Fibroblast of mammary gland (primary cell): ENCODE measurements at regions not wholly inside any gene's neighbourhood (a gene's known extent, or its start where the extent isn't known, plus 50 kb on each side); places are given as distances from the start of the nearest gene placed in this dataset.

Experiments used
- DNase-seq: peaks from one replicate; pipeline ENCODE4 v3.0.0-alpha.2; 2010; ENCODE audit warnings: low read depth
- H3K4me3 ChIP-seq: 2 replicates; pipeline ENCODE4 v1.5.1; 2011; ENCODE audit warnings: low read depth, mild to moderate bottlenecking, low read length, moderate library complexity; ENCODE audit not compliant: control insufficient read depth
- CTCF ChIP-seq: conservative IDR thresholded peaks from 2 replicates; pipeline ENCODE4 v1.5.1; 2011; ENCODE audit warnings: low read depth, low read length, inconsistent platforms; ENCODE audit not compliant: control insufficient read depth, insufficient read depth

- TF ChIP-seq CTCF, result no peak
- DNase-seq, result no peak
- H3K4me3 ChIP-seq, result no peak overlapping the region
These were observed 408.5 kb downstream of the GLUD2 start for GRCh38 chrX:121455890-121456289.

DNA sequence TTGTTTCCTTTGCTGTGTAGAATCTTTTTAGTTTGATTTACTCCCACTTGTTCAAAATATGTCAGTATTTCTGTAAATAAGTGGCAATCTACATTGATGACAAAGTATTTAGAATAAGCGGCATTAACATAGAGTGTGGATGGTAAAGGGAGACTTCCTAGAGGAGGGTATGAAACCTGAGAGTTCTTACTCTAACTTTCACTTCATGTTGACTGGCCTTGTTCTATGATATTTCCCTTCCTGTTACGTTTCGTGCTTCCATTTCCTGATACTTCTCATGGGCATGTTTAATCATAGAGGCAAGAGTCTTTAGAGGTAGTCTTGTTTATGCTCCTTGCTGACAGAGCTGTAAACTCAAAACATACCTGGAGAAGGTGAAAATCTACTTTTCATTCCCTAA, 408.9 kb downstream of the GLUD2 start:
- DNase-seq, result no peak
- no peak overlapping the region for H3K4me3 ChIP-seq
- TF ChIP-seq CTCF, result no peak

- no peak for DNase-seq
- H3K4me3 ChIP-seq, result no peak overlapping the region
- TF ChIP-seq CTCF, result no peak
These were observed 409.7 kb downstream of the GLUD2 start for GRCh38 chrX:121457096-121457495.

DNA sequence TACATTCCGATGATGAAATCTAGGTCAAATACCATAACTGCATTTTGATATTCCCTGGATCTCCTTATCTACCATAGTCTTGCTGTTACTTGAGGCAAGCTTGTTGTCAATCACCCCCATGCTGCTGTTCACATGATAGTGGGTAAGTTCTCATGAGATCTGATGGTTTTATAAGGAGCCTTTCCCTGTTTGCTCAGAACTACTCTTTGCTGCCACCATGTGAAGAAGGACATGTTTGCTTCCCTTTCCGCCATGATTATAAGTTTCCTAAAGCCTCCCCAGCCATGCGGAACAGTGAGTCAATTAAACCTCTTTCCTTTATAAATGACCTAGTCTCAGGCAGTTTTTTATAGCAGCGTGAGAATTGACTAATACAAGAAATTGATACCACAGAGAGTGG, 432.0 kb downstream of the GLUD2 start:
- peak; percentile 27 for DNase-seq
- TF ChIP-seq CTCF, result peak; percentile 10

GRCh38 chrX:121496966-121497365, 449.6 kb downstream of the GLUD2 start:
- H3K4me3 ChIP-seq, result no peak overlapping the region
- DNase-seq, result no peak
- TF ChIP-seq CTCF, result no peak

More for the DNA sequence above, 432.0 kb downstream of the GLUD2 start:
- H3K4me3 ChIP-seq, result no peak overlapping the region

- DNase-seq, result no peak
- TF ChIP-seq CTCF, result no peak
These were observed 456.7 kb downstream of the GLUD2 start for GRCh38 chrX:121504153-121504552.

GRCh38 chrX:121546317-121546716, 498.9 kb downstream of the GLUD2 start:
- no peak overlapping the region for H3K4me3 ChIP-seq
- no peak for DNase-seq
- no peak for TF ChIP-seq CTCF

More at GRCh38 chrX:121504153-121504552, 456.7 kb downstream of the GLUD2 start:
- H3K4me3 ChIP-seq, result no peak overlapping the region
